ENCODE measurements at regions not wholly inside any gene's neighbourhood (a gene's known extent, or its start where the extent isn't known, plus 50 kb on each side); places are given as distances from the start of the nearest gene placed in this dataset.

GRCh38 chr21:41045534-41046268 is 122.3 kb upstream of the BACE2 start:
- no peak for TF ChIP-seq CTCF (IDR thresholded peaks at IDR 0.05)
- intact Hi-C loops (cut with DNase I; ENCODE audit: low total_unique reads): no loop called here
- H3K4me1 ChIP-seq: no peaks in the 10 kb centered on the region
- no peak overlapping the region for H3K27ac ChIP-seq
- no peaks in the 10 kb centered on the region for H3K36me3 ChIP-seq
- H3K9me3 ChIP-seq: no peaks in the 10 kb centered on the region
- H3K27me3 ChIP-seq: peaks cover 0 to 3% of the 10 kb centered on the region in 2 donors
- H3K4me3 ChIP-seq: no peak overlapping the region
- DNase-seq: no peak

- no peak for TF ChIP-seq CTCF (IDR thresholded peaks at IDR 0.05)
- intact Hi-C loops (cut with DNase I; ENCODE audit: low total_unique reads): no loop called here
- Histone ChIP-seq H3K9me3 (no peaks in the 10 kb centered on the region), H3K27me3 (peaks cover 0 to 3% of the 10 kb centered on the region in 2 donors), H3K27ac (no peak overlapping the region), H3K4me1 (no peaks in the 10 kb centered on the region), H3K4me3 (no peak overlapping the region), H3K36me3 (no peaks in the 10 kb centered on the region)
- DNase-seq: no peak
Measured at GRCh38 chr21:41048145-41048544, 119.8 kb upstream of the BACE2 start.

- Histone ChIP-seq H3K27me3 (peaks cover 0 to 3% of the 10 kb centered on the region in 2 donors), H3K36me3 (no peaks in the 10 kb centered on the region), H3K4me3 (no peak overlapping the region), H3K4me1 (no peaks in the 10 kb centered on the region), H3K9me3 (no peaks in the 10 kb centered on the region), H3K27ac (no peak overlapping the region)
- no peak for DNase-seq
- intact Hi-C loops (cut with DNase I; ENCODE audit: low total_unique reads): no loop called here
- TF ChIP-seq CTCF (IDR thresholded peaks at IDR 0.05): no peak
Measured at GRCh38 chr21:41048623-41049022, 119.3 kb upstream of the BACE2 start.

DNA sequence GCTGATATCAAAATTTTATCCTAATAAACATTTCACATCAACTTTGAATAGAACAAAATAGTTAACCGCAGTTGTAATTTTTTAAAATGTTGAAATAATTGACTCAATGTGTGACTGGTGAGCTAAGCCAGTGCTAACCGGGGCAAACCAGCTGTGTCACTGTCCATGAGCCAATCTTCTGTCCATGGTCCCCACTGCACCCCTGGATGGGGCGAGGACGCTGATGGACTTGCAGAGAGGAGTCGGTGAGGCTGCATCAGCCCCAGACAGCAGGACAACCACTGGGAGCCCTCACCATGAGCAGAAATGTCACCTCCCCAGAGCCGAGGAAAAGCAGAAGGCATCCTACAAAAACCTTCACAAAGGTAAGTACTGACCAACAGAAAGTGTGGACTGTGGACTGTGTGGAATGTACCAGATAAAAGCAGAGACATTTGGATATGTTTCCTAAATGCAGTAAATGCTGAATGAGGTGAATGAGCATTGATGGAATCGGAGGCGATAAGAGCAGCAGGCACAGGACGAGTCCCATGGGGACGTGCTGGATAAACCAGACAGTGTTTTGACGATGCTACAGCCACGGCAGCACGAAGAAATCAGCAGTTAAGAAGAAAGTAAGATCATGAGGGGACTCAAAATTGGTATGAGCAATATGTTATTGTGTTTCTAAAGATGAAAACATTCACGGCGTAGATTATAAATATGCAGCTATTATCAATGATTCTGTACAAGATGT is 115.0 kb upstream of the BACE2 start:
- Histone ChIP-seq H3K36me3 (no peaks in the 10 kb centered on the region), H3K4me3 (no peak overlapping the region), H3K27ac (no peak overlapping the region), H3K27me3 (no peaks in the 10 kb centered on the region), H3K4me1 (no peaks in the 10 kb centered on the region), H3K9me3 (no peaks in the 10 kb centered on the region)
- intact Hi-C loops (cut with DNase I; ENCODE audit: low total_unique reads): no loop called here
- DNase-seq: no peak
- no peak for TF ChIP-seq CTCF (IDR thresholded peaks at IDR 0.05)

GRCh38 chr21:41054018-41054578 is 113.9 kb upstream of the BACE2 start:
- TF ChIP-seq CTCF (IDR thresholded peaks at IDR 0.05): no peak
- Histone ChIP-seq H3K4me1 (no peaks in the 10 kb centered on the region), H3K36me3 (no peaks in the 10 kb centered on the region), H3K4me3 (no peak overlapping the region), H3K27me3 (peaks cover 0 to 2% of the 10 kb centered on the region in 2 donors), H3K9me3 (no peaks in the 10 kb centered on the region), H3K27ac (no peak overlapping the region)
- no peak for DNase-seq
- intact Hi-C loops (cut with DNase I; ENCODE audit: low total_unique reads): no loop called here
